SK-N-SH (cell line): ENCODE measurements at regions not wholly inside any gene's neighbourhood (a gene's known extent, or its start where the extent isn't known, plus 50 kb on each side); places are given as distances from the start of the nearest gene placed in this dataset.

ENCODE experiments used
- CTCF ChIA-PET: fragments of 300-600, 350-600 bp; formaldehyde crosslinking; extraction: SDS; loops from one replicate; lab custom pipeline; 2021; lab: Yijun Ruan, JAX
- POLR2A ChIA-PET: fragments of 350-600 bp; sonication (Branson Sonifier 250); formaldehyde crosslinking; extraction: SDS; loops from one replicate; lab custom pipeline; 2020; ENCODE audit warnings: antibody characterized with exemption, inconsistent platforms; lab: Yijun Ruan, JAX
- DNase-seq: peaks from one replicate; pipeline ENCODE4 v3.0.0; 2012
- H2AFZ ChIP-seq: fragments of 200-600 bp; sonication (generic); 2 replicates; pipeline ENCODE4 v1.8.1; 2016; ENCODE audit warnings: antibody characterized with exemption, mild to moderate bottlenecking, low read depth
- H3F3A ChIP-seq: fragments of 200-600 bp; sonication (generic); replicated peaks from 2 replicates; pipeline ENCODE3; 2016; ENCODE audit warnings: antibody characterized with exemption, mild to moderate bottlenecking; ENCODE audit not compliant: insufficient read depth
- H3K27ac ChIP-seq, 2 experiments: fragments of 200-500 bp in 1 of 2; fragments of 200-600 bp in 1 of 2; sonication (Bioruptor generic) in 1 of 2; sonication (generic), shearing (Covaris generic) in 1 of 2; 2 replicates each; pipeline versions ENCODE4 v1.5.1 to v1.6.1; 2014 to 2016; ENCODE audit warnings: low read depth in 2 of 2, inconsistent platforms in 1 of 2, low read length in 1 of 2, mild to moderate bottlenecking in 1 of 2, mixed read lengths in 1 of 2
- H3K27me3 ChIP-seq: fragments of 200-600 bp; sonication (generic), shearing (Covaris generic); 2 replicates; pipeline ENCODE4 v1.6.1; 2016; ENCODE audit warnings: mixed run types; ENCODE audit not compliant: insufficient read depth
- H3K36me3 ChIP-seq, 2 experiments: fragments of 200-500 bp in 1 of 2; fragments of 200-600 bp in 1 of 2; sonication (Bioruptor generic) in 1 of 2; sonication (generic) in 1 of 2; replicated peaks in 1 of 2; 2 replicates each; pipeline versions ENCODE3 to v1.5.1; 2014 to 2016; ENCODE audit warnings: low read length in 1 of 2, mild to moderate bottlenecking in 1 of 2; ENCODE audit not compliant: insufficient read depth in 2 of 2, control insufficient read depth in 1 of 2
- H3K4me1 ChIP-seq, 2 experiments: fragments of 200-500 bp in 1 of 2; fragments of 200-600 bp in 1 of 2; sonication (Bioruptor generic) in 1 of 2; sonication (generic), shearing (Covaris generic) in 1 of 2; 2 replicates each; pipeline versions ENCODE4 v1.5.1 to v1.6.1; 2014 to 2016; ENCODE audit warnings: low read depth in 1 of 2, low read length in 1 of 2, mixed run types in 1 of 2; ENCODE audit not compliant: insufficient read depth in 2 of 2, control insufficient read depth in 1 of 2
- H3K4me2 ChIP-seq: fragments of 200-600 bp; sonication (generic), shearing (Covaris generic); 2 replicates; pipeline ENCODE4 v1.6.1; 2017; ENCODE audit warnings: mixed run types
- H3K4me3 ChIP-seq, 2 experiments: fragments of 200-500 bp in 1 of 2; fragments of 200-600 bp in 1 of 2; sonication (Bioruptor generic) in 1 of 2; sonication (generic), shearing (Covaris generic) in 1 of 2; 2 replicates each; pipeline versions ENCODE4 v1.5.1 to v1.8.1; 2014 to 2016; ENCODE audit warnings: low read depth in 2 of 2, inconsistent platforms in 1 of 2, low read length in 1 of 2, mild to moderate bottlenecking in 1 of 2, mixed read lengths in 1 of 2, moderate library complexity in 1 of 2
- H3K79me2 ChIP-seq: fragments of 200-600 bp; sonication (generic); 2 replicates; pipeline ENCODE4 v1.8.1; 2017; ENCODE audit warnings: mild to moderate bottlenecking; ENCODE audit not compliant: insufficient read depth
- H3K9ac ChIP-seq: fragments of 200-600 bp; sonication (generic); 2 replicates; pipeline ENCODE4 v1.6.1; 2017; ENCODE audit warnings: mixed run types
- H3K9me2 ChIP-seq: fragments of 200-600 bp; sonication (generic); 2 replicates; pipeline ENCODE4 v1.6.1; 2017; ENCODE audit warnings: mixed run types
- H3K9me3 ChIP-seq: fragments of 200-600 bp; sonication (generic); 2 replicates; pipeline ENCODE4 v1.6.1; 2017; ENCODE audit warnings: mixed run types, mild to moderate bottlenecking, moderate library complexity
- H4K20me1 ChIP-seq: fragments of 200-600 bp; sonication (generic); 2 replicates; pipeline ENCODE4 v1.6.1; 2017; ENCODE audit warnings: mild to moderate bottlenecking, mixed run types; ENCODE audit not compliant: insufficient read depth
- CTCF ChIP-seq: fragments of 200-600 bp; sonication (generic); IDR thresholded peaks from 2 replicates; pipeline ENCODE4 v1.6.1; 2017; ENCODE audit warnings: antibody characterized with exemption, mild to moderate bottlenecking, moderate library complexity
- ELF1 ChIP-seq: IDR thresholded peaks from 2 replicates; pipeline ENCODE4 v1.4.0; 2012
- EP300 ChIP-seq, 2 experiments: IDR thresholded peaks; 2 replicates each; pipeline versions ENCODE4 v1.4.0 to v1.6.1; 2012; ENCODE audit warnings: borderline replicate concordance in 1 of 2, low read depth in 1 of 2, low read length in 1 of 2
- EZH2phosphoT487 ChIP-seq: fragments of 200-600 bp; sonication (generic); IDR thresholded peaks from 2 replicates; pipeline ENCODE4 v1.6.1; 2017; ENCODE audit warnings: low read depth, mixed run types, mild to moderate bottlenecking, antibody characterized with exemption, moderate library complexity, borderline replicate concordance
- FOXM1 ChIP-seq: IDR thresholded peaks from 2 replicates; pipeline ENCODE4 v1.4.0; 2012; ENCODE audit warnings: low read depth, mild to moderate bottlenecking
- JUND ChIP-seq: IDR thresholded peaks from 2 replicates; pipeline ENCODE4 v1.4.0; 2012
- MXI1 ChIP-seq: IDR thresholded peaks from 2 replicates; pipeline ENCODE4 v1.6.1; 2012; ENCODE audit warnings: mild to moderate bottlenecking, low read depth, low read length, improper control_type of control experiment
- NFIC ChIP-seq: IDR thresholded peaks from 2 replicates; pipeline ENCODE4 v1.4.0; 2012; ENCODE audit warnings: borderline replicate concordance
- NRF1 ChIP-seq: IDR thresholded peaks from 2 replicates; pipeline ENCODE4 v1.6.1; 2012; ENCODE audit warnings: low read depth, mild to moderate bottlenecking, low read length
- PBX3 ChIP-seq: IDR thresholded peaks from 2 replicates; pipeline ENCODE4; 2012
- POLR2AphosphoS5 ChIP-seq: IDR thresholded peaks from 2 replicates; pipeline ENCODE4 v1.6.1; 2012; ENCODE audit warnings: low read depth, low read length
- RAD21 ChIP-seq: IDR thresholded peaks from 2 replicates; pipeline ENCODE4 v1.6.1; 2012; ENCODE audit warnings: mild to moderate bottlenecking, low read length
- RCOR1 ChIP-seq: fragments of 150-350 bp; IDR thresholded peaks from 2 replicates; pipeline ENCODE4 v1.6.1; 2017; ENCODE audit warnings: antibody characterized with exemption, low read length
- TAF1 ChIP-seq: IDR thresholded peaks from 2 replicates; pipeline ENCODE4 v1.6.1; 2012; ENCODE audit warnings: low read depth, mild to moderate bottlenecking, low read length, moderate library complexity, borderline replicate concordance
- USF1 ChIP-seq: IDR thresholded peaks from 2 replicates; pipeline ENCODE4 v1.4.0; 2012; ENCODE audit warnings: low read depth, borderline replicate concordance
- USF2 ChIP-seq: fragments of 150-350 bp; IDR thresholded peaks from 2 replicates; pipeline ENCODE4 v1.6.1; 2017; ENCODE audit warnings: antibody characterized with exemption, low read length, low read depth, borderline replicate concordance
- YY1 ChIP-seq: IDR thresholded peaks from 2 replicates; pipeline ENCODE4 v1.4.0; 2012; ENCODE audit warnings: low read depth, mild to moderate bottlenecking
- WGBS: methylation state at CpG from one replicate; pipeline ENCODE4 v1.1.6; 2017; ENCODE audit warnings: low lambda C conversion rate; 5-methylcytosine and 5-hydroxymethylcytosine counted together

GRCh38 chr2:173753441-173753840, 211.7 kb downstream of the SP3 start:
- H3K27ac ChIP-seq, result no peak overlapping the region
- no peaks in the 10 kb centered on the region for H3K79me2 ChIP-seq
- H2AFZ ChIP-seq, result no peak overlapping the region
- no peaks in the 10 kb centered on the region for H3K9me3 ChIP-seq
- no peak overlapping the region for H3K4me2 ChIP-seq
- no peaks in the 10 kb centered on the region for H3F3A ChIP-seq
- no peaks in the 10 kb centered on the region for H3K36me3 ChIP-seq
- peaks cover 0 to 2% of the 10 kb centered on the region in 2 experiments; a peak in 1 of 4 replicates for H3K4me1 ChIP-seq
- no peak overlapping the region for H3K4me3 ChIP-seq
- WGBS, result 71% methylated on average over 5 of the region's 5 CpGs
- CTCF ChIA-PET, result no interaction called here
- TF ChIP-seq RAD21 (no peak), USF1 (no peak), EP300 (IDR thresholded peaks at IDR 0.05; ENCODE audit: borderline replicate concordance in 1 of 2, low read depth in 1 of 2, low read length in 1 of 2) (no peak), POLR2AphosphoS5 (no peak), ELF1 (no peak), FOXM1 (no peak), NRF1 (no peak), EZH2phosphoT487 (no peak), CTCF (no peak), USF2 (no peak), MXI1 (no peak), RCOR1 (no peak), NFIC (no peak), JUND (no peak), YY1 (no peak), TAF1 (no peak), PBX3 (no peak)
- no peak for DNase-seq
- POLR2A ChIA-PET, result no interaction called here
- no peaks in the 10 kb centered on the region; the same call in 1 of the 2 replicates for H3K27me3 ChIP-seq
- no peak overlapping the region for H3K9ac ChIP-seq
- H3K9me2 ChIP-seq, result no peaks in the 10 kb centered on the region
- H4K20me1 ChIP-seq, result no peaks in the 10 kb centered on the region
